Fibroblast of the aortic adventitia (primary cell): ENCODE measurements at regions not wholly inside any gene's neighbourhood (a gene's known extent, or its start where the extent isn't known, plus 50 kb on each side); places are given as distances from the start of the nearest gene placed in this dataset.

Experiments
- DNase-seq: peaks from one replicate; pipeline ENCODE4 v3.0.0-alpha.2; 2010; ENCODE audit warnings: low read depth
- H3K4me3 ChIP-seq: 2 replicates; pipeline ENCODE4 v1.5.1; 2011; ENCODE audit warnings: low read depth, mild to moderate bottlenecking, control low read depth, low read length, moderate library complexity
- TF ChIP-seq, protein P1 (sequence below): IDR thresholded peaks from 2 replicates; pipeline ENCODE4 v1.5.1; 2011; ENCODE audit warnings: mild to moderate bottlenecking, low read length, control low read depth, inconsistent platforms; ENCODE audit not compliant: insufficient read depth

- TF ChIP-seq, protein P1, sequence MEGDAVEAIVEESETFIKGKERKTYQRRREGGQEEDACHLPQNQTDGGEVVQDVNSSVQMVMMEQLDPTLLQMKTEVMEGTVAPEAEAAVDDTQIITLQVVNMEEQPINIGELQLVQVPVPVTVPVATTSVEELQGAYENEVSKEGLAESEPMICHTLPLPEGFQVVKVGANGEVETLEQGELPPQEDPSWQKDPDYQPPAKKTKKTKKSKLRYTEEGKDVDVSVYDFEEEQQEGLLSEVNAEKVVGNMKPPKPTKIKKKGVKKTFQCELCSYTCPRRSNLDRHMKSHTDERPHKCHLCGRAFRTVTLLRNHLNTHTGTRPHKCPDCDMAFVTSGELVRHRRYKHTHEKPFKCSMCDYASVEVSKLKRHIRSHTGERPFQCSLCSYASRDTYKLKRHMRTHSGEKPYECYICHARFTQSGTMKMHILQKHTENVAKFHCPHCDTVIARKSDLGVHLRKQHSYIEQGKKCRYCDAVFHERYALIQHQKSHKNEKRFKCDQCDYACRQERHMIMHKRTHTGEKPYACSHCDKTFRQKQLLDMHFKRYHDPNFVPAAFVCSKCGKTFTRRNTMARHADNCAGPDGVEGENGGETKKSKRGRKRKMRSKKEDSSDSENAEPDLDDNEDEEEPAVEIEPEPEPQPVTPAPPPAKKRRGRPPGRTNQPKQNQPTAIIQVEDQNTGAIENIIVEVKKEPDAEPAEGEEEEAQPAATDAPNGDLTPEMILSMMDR, result no peak
- no peak overlapping the region for H3K4me3 ChIP-seq
- no peak for DNase-seq
These were observed 261.9 kb upstream of the ADGRL3 start for GRCh38 chr4:60938181-60938580.

DNA sequence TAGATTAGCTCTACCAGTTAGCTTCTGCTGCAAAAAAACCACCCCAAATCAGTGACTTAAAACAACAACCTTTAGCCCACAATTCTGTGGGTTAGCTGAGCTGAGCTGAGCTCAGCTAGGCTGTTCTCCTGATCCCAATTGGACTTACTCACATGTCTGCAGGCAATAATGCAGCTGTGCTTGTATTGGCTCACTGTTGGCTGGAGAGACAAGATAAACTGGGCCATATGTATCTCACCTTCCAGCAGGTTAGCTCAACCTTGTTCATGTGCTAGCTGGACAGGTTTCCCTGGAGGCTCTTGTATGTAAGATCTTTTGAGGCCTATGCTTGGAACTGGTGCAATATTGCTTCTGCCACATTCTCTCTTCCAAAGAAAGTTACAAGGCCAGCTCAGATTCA lies 261.5 kb upstream of the ADGRL3 start:
- no peak overlapping the region for H3K4me3 ChIP-seq
- DNase-seq, result no peak
- TF ChIP-seq, protein P1, result no peak

DNA sequence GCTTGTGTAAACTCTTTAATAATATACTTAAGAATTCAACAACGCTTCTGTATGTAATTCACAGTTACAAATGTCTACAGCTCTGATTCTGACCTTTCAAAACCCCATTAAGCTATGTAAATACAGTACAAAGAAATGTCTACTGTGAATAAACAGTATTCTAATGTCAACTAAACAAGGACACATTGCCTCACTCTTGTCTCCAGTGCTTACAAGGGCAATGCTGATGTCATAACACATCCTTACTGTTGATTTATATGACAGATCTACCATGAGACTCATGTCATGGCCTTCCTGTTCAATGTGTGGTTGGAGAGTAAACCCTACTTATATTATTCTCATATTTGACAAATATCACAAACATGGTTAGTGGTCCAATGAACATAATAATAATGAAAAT lies 256.1 kb upstream of the ADGRL3 start:
- no peak overlapping the region for H3K4me3 ChIP-seq
- TF ChIP-seq, protein P1, result no peak
- DNase-seq, result no peak

- no peak overlapping the region for H3K4me3 ChIP-seq
- no peak for DNase-seq
- TF ChIP-seq, protein P1, result no peak
These were observed 254.5 kb upstream of the ADGRL3 start for GRCh38 chr4:60945641-60946040.

DNA sequence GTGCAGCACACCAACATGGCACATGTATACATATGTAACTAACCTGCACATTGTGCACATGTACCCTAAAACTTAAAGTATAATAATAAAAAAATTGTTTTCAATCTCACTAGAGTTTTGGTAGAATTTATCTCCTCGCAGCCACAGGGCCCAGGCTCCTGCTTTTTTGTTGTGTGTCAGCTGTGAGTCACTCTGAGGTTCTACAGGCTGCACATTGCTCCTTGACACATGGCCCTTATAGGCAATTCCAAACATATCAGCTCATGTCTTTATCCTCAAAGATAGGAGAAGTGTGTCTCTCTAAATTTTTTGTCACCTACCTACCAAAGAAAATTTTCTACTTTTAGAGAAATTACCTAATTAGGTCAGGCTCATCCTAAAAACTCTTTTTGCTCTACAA lies 252.1 kb upstream of the ADGRL3 start:
- TF ChIP-seq, protein P1, result no peak
- no peak overlapping the region for H3K4me3 ChIP-seq
- no peak for DNase-seq

- DNase-seq, result no peak
- H3K4me3 ChIP-seq, result no peak overlapping the region
- TF ChIP-seq, protein P1, result no peak
These were observed 247.2 kb upstream of the ADGRL3 start for GRCh38 chr4:60952921-60953320.

- no peak overlapping the region for H3K4me3 ChIP-seq
These were observed 246.3 kb upstream of the ADGRL3 start for GRCh38 chr4:60953826-60954225.

More at GRCh38 chr4:60953826-60954225, 246.3 kb upstream of the ADGRL3 start:
- DNase-seq, result no peak
- TF ChIP-seq, protein P1, result no peak
